Natural killer cell (primary cell): ENCODE measurements at regions not wholly inside any gene's neighbourhood (a gene's known extent, or its start where the extent isn't known, plus 50 kb on each side); places are given as distances from the start of the nearest gene placed in this dataset.

Experiments
- ATAC-seq, 3 donors: fragments of 150-1000 bp in 2 of 3; fragments of 200-7000 bp in 1 of 3; cut with Tn5 transposase; 1 replicate in 1 of 3; 2 replicates in 2 of 3; pipeline ENCODE4 v1.10.0; 2021; ENCODE audit warnings: mild to moderate bottlenecking in 2 of 3, moderate library complexity in 2 of 3
- DNase-seq, 2 donors: peaks; one replicate each; pipeline versions ENCODE4 v3.0.0 to v3.0.0-alpha.2; 2013 to 2021; ENCODE audit warnings: mixed read lengths in 1 of 2
- H3K27ac ChIP-seq: one replicate; pipeline ENCODE4 v1.5.1; 2013; ENCODE audit warnings: mild to moderate bottlenecking, low read length
- H3K27me3 ChIP-seq: one replicate; pipeline ENCODE4 v1.6.1; 2013; ENCODE audit warnings: low read length; ENCODE audit not compliant: control insufficient read depth, insufficient read depth
- H3K36me3 ChIP-seq: one replicate; pipeline ENCODE4 v1.6.1; 2013; ENCODE audit warnings: low read length; ENCODE audit not compliant: control insufficient read depth, insufficient read depth
- H3K4me1 ChIP-seq: one replicate; pipeline ENCODE4 v1.6.1; 2013; ENCODE audit warnings: low read length; ENCODE audit not compliant: control insufficient read depth, insufficient read depth
- H3K4me3 ChIP-seq: one replicate; pipeline ENCODE4 v1.5.1; 2013; ENCODE audit warnings: low read length
- H3K9me3 ChIP-seq: one replicate; pipeline ENCODE4 v1.6.1; 2013; ENCODE audit warnings: low read length; ENCODE audit not compliant: control insufficient read depth, insufficient read depth
- H3K27ac Mint-ChIP-seq, 2 donors: one replicate each; pipeline ENCODE4 v1.8.0; 2022; ENCODE audit warnings: mild to moderate bottlenecking in 2 of 2, mixed read lengths in 2 of 2, moderate library complexity in 1 of 2
- H3K27me3 Mint-ChIP-seq, 2 donors: one replicate each; pipeline ENCODE4 v1.8.0; 2022; ENCODE audit warnings: low read depth in 2 of 2, mixed read lengths in 2 of 2
- H3K36me3 Mint-ChIP-seq: one replicate; pipeline ENCODE4 v1.8.0; 2022; ENCODE audit warnings: mixed read lengths
- H3K4me1 Mint-ChIP-seq, 2 donors: one replicate each; pipeline ENCODE4 v1.8.0; 2022; ENCODE audit warnings: mixed read lengths in 2 of 2
- H3K4me3 Mint-ChIP-seq: one replicate; pipeline ENCODE4 v1.8.0; 2022; ENCODE audit warnings: mild to moderate bottlenecking, moderate library complexity, mixed read lengths
- H3K9me3 Mint-ChIP-seq, 2 donors: one replicate each; pipeline ENCODE4 v1.8.0; 2022; ENCODE audit warnings: mixed read lengths in 2 of 2
- CTCF ChIP-seq: fragments of 200-600 bp; IDR thresholded peaks from one replicate; pipeline ENCODE4 v1.8.0; 2022; ENCODE audit warnings: antibody characterized with exemption
- WGBS: methylation state at CpG from one replicate; pipeline ENCODE4 v1.1.7; 2013; ENCODE audit warnings: missing lambda C conversion rate; ENCODE audit not compliant: insufficient coverage; 5-methylcytosine and 5-hydroxymethylcytosine counted together
- intact Hi-C: fragments of 100-400 bp; cut with micrococcal nuclease; formaldehyde crosslinking; loops from one replicate; pipeline ENCODE4 v1.14.2; 2022

DNA sequence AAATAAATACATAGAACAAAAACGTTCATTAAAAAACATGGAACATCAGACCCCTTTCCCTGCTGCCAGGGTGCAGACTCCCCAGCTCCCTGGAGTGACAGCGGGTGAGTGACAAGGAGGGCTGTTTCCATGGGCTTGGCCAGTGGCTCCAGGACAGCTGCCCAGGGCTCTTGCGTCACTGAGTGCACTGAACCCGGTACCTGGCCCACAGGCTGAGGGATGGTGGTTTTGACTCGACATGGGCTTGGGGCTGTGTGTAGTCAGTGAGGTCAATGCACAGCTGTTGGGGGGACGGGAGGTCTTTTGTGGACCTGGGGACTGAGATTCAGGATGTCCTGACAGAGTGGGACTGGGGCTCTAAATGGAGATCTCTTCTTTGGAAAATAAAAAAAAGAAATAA lies 142.1 kb upstream of the B3GAT1 start:
- H3K36me3 Mint-ChIP-seq: no peaks in the 10 kb centered on the region
- Histone ChIP-seq H3K27me3 (no peaks in the 10 kb centered on the region), H3K36me3 (no peaks in the 10 kb centered on the region), H3K9me3 (no peaks in the 10 kb centered on the region), H3K4me3 (no peak overlapping the region), H3K27ac (no peak overlapping the region), H3K4me1 (no peaks in the 10 kb centered on the region)
- H3K9me3 Mint-ChIP-seq: peaks cover 0 to 2% of the 10 kb centered on the region in 2 donors
- H3K27ac Mint-ChIP-seq: no peak overlapping the region
- no peaks in the 10 kb centered on the region for H3K4me1 Mint-ChIP-seq
- intact Hi-C loops: no loop called here
- TF ChIP-seq CTCF: no peak
- ATAC-seq: no peak
- WGBS: 83% methylated on average over 6 of the region's 6 CpGs
- no peak overlapping the region for H3K4me3 Mint-ChIP-seq
- no peak for DNase-seq
- H3K27me3 Mint-ChIP-seq: peaks cover 19 to 41% of the 10 kb centered on the region in 2 donors

DNA sequence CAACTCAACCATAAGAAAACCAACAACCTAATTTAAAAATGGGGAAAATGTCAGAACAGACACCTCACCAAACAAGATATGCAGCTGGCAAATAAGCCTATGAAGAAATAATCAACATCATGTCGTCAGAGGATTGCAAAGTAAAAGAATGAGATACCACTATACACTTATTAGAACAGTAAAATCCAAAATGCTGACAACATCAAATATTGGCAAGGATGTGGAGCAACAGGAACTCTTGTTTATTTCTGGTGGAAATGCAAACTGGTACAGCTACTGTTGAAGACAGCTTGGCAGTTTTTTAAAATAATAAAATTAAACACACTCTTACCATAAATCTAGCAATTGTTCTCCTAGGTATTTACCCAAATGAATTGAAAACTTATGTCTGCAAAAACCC lies 140.7 kb upstream of the B3GAT1 start:
- Histone ChIP-seq H3K36me3 (no peaks in the 10 kb centered on the region), H3K9me3 (no peaks in the 10 kb centered on the region), H3K27me3 (no peaks in the 10 kb centered on the region), H3K4me1 (no peaks in the 10 kb centered on the region), H3K27ac (no peak overlapping the region), H3K4me3 (no peak overlapping the region)
- TF ChIP-seq CTCF: no peak
- ATAC-seq: no peak
- Mint-ChIP-seq H3K27me3 (peaks cover 12 to 42% of the 10 kb centered on the region in 2 donors), H3K27ac (no peak overlapping the region), H3K36me3 (no peaks in the 10 kb centered on the region), H3K9me3 (peaks cover 0 to 2% of the 10 kb centered on the region in 2 donors), H3K4me3 (no peak overlapping the region), H3K4me1 (no peaks in the 10 kb centered on the region)
- WGBS: no CpG with 5 or more reads among the region's 1 CpG
- intact Hi-C loops: no loop called here
- DNase-seq: no peak

GRCh38 chr11:134545521-134545920 lies 133.5 kb upstream of the B3GAT1 start:
- peak in 1 of 2 donors; percentile 7 for DNase-seq

More at GRCh38 chr11:134545521-134545920, 133.5 kb upstream of the B3GAT1 start:
- Mint-ChIP-seq H3K27me3 (peaks cover 19 to 38% of the 10 kb centered on the region in 2 donors), H3K36me3 (no peaks in the 10 kb centered on the region), H3K9me3 (peaks cover 0 to 2% of the 10 kb centered on the region in 2 donors), H3K27ac (no peak overlapping the region), H3K4me1 (no peaks in the 10 kb centered on the region), H3K4me3 (no peak overlapping the region)
- no peaks in the 10 kb centered on the region for H3K4me1 ChIP-seq
- no peak for TF ChIP-seq CTCF
- no peak overlapping the region for H3K4me3 ChIP-seq
- intact Hi-C loops: no loop called here
- no peak for ATAC-seq
- H3K27me3 ChIP-seq: no peaks in the 10 kb centered on the region
- no peak overlapping the region for H3K27ac ChIP-seq
- 92% methylated on average over 5 of the region's 5 CpGs for WGBS
- no peaks in the 10 kb centered on the region for H3K9me3 ChIP-seq
- H3K36me3 ChIP-seq: no peaks in the 10 kb centered on the region
